ENCODE measurements at regions not wholly inside any gene's neighbourhood (a gene's known extent, or its start where the extent isn't known, plus 50 kb on each side); places are given as distances from the start of the nearest gene placed in this dataset.

DNA sequence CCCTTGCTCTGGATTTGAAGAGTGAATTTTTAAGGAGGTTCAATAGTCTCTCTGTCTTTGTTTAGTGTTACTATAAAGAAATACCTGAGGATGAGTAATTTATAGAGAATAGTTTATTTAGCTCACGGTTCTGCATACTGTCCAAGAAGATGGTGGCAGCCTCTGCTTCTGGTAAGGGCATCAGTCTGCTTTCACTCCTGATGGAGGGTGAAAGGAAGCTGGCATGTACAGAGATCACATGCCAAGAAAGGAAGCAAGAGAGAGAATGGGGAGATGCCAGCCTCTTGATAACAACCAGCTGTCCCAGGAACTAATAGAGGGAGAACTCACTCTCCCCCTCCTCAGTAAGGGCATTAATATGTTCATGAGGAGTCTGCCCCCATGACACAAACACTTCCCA lies 917.5 kb upstream of the GOT2 start:
- no peak for TF ChIP-seq EZH2 (IDR thresholded peaks at IDR 0.05; ENCODE audit: insufficient read depth, poor library complexity, severe bottlenecking)
- TF ChIP-seq EZH2phosphoT487 (IDR thresholded peaks at IDR 0.05; ENCODE audit: insufficient read depth, low read depth) = no peak
